DND-41 (cell line): ENCODE measurements at regions not wholly inside any gene's neighbourhood (a gene's known extent, or its start where the extent isn't known, plus 50 kb on each side); places are given as distances from the start of the nearest gene placed in this dataset.

Source experiments
- ATAC-seq: fragments of 200-7000 bp; cut with Tn5 transposase; 3 replicates; pipeline ENCODE4 v1.9.1; 2021; ENCODE audit warnings: low read depth; ENCODE audit not compliant: insufficient read depth
- DNase-seq: peaks from one replicate; pipeline ENCODE4 v3.0.0-alpha.2; 2020
- H2AFZ ChIP-seq: 2 replicates; pipeline ENCODE4 v1.6.0; 2012; ENCODE audit warnings: low read depth, low read length
- H3K27ac ChIP-seq: 2 replicates; pipeline ENCODE4 v1.5.1; 2012; ENCODE audit warnings: low read length, inconsistent platforms
- H3K27me3 ChIP-seq: fragments of 200-600 bp; sonication (generic); 2 replicates; pipeline ENCODE4 v1.6.0; 2012; ENCODE audit warnings: low read length, mild to moderate bottlenecking, inconsistent platforms; ENCODE audit not compliant: insufficient read depth, poor library complexity
- H3K36me3 ChIP-seq: 2 replicates; pipeline ENCODE4 v1.5.1; 2012; ENCODE audit warnings: low read length, inconsistent platforms; ENCODE audit not compliant: insufficient read depth
- H3K4me1 ChIP-seq: 2 replicates; pipeline ENCODE4 v1.5.1; 2012; ENCODE audit warnings: mild to moderate bottlenecking, low read length; ENCODE audit not compliant: insufficient read depth
- H3K4me2 ChIP-seq: 2 replicates; pipeline ENCODE4 v1.6.0; 2012; ENCODE audit warnings: mild to moderate bottlenecking, moderate library complexity, low read length, inconsistent platforms; ENCODE audit not compliant: insufficient read depth
- H3K4me3 ChIP-seq, 2 experiments: fragments of 200-600 bp in 1 of 2; shearing (Covaris generic) in 1 of 2; 2 replicates each; pipeline ENCODE4 v1.5.1; 2012 to 2016; ENCODE audit warnings: inconsistent platforms in 2 of 2, low read length in 2 of 2, mild to moderate bottlenecking in 2 of 2, low read depth in 1 of 2, moderate library complexity in 1 of 2
- H3K79me2 ChIP-seq: 2 replicates; pipeline ENCODE4 v1.6.0; 2012; ENCODE audit warnings: low read length, inconsistent platforms; ENCODE audit not compliant: insufficient read depth
- H3K9ac ChIP-seq: 2 replicates; pipeline ENCODE4 v1.6.0; 2012; ENCODE audit warnings: low read depth, mild to moderate bottlenecking, inconsistent platforms, low read length, moderate library complexity
- H3K9me3 ChIP-seq: 2 replicates; pipeline ENCODE4 v1.5.1; 2012; ENCODE audit warnings: low read length, moderate library complexity, mild to moderate bottlenecking, inconsistent platforms; ENCODE audit not compliant: insufficient read depth, severe bottlenecking
- H4K20me1 ChIP-seq: 2 replicates; pipeline ENCODE4 v1.6.0; 2012; ENCODE audit warnings: low read length; ENCODE audit not compliant: insufficient read depth
- EZH2 ChIP-seq: IDR thresholded peaks from 3 replicates; pipeline ENCODE4 v1.6.1; 2012; ENCODE audit warnings: borderline replicate concordance, low read depth, mild to moderate bottlenecking, moderate library complexity, low read length, inconsistent platforms; ENCODE audit not compliant: severe bottlenecking
- TF ChIP-seq, protein P1 (sequence below): IDR thresholded peaks from 2 replicates; pipeline ENCODE4 v1.5.1; 2012; ENCODE audit warnings: borderline replicate concordance, low read length, moderate library complexity, mild to moderate bottlenecking; ENCODE audit not compliant: poor library complexity, severe bottlenecking; ENCODE audit errors: extremely low read depth

DNA sequence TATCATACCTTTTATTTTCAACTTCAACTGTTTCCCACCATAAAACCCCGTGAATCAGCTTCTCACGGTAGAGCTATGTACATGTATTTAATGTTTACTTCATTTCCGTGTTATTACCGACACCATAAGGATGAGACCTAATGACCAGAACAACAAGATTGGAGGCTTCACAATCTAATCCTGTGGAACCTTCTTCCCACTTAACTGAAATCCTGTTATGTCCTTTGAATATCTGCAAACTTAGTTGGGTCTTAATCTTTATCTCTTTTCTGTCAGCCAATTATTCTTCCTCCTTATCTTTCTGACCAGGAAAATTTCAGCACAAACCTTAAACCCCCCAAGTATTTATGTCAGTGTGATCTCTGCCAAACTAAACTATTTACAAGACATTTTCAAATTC is 214.4 kb downstream of the TMX3 start:
- Histone ChIP-seq H3K79me2 (no peaks in the 10 kb centered on the region), H4K20me1 (no peaks in the 10 kb centered on the region), H3K9ac (no peak overlapping the region), H3K9me3 (no peaks in the 10 kb centered on the region), H2AFZ (no peak overlapping the region), H3K4me1 (no peaks in the 10 kb centered on the region), H3K4me3 (no peak overlapping the region), H3K4me2 (no peak overlapping the region), H3K27ac (no peak overlapping the region), H3K36me3 (no peaks in the 10 kb centered on the region), H3K27me3 (no peaks in the 10 kb centered on the region)
- TF ChIP-seq, protein P1, sequence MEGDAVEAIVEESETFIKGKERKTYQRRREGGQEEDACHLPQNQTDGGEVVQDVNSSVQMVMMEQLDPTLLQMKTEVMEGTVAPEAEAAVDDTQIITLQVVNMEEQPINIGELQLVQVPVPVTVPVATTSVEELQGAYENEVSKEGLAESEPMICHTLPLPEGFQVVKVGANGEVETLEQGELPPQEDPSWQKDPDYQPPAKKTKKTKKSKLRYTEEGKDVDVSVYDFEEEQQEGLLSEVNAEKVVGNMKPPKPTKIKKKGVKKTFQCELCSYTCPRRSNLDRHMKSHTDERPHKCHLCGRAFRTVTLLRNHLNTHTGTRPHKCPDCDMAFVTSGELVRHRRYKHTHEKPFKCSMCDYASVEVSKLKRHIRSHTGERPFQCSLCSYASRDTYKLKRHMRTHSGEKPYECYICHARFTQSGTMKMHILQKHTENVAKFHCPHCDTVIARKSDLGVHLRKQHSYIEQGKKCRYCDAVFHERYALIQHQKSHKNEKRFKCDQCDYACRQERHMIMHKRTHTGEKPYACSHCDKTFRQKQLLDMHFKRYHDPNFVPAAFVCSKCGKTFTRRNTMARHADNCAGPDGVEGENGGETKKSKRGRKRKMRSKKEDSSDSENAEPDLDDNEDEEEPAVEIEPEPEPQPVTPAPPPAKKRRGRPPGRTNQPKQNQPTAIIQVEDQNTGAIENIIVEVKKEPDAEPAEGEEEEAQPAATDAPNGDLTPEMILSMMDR = no peak
- TF ChIP-seq EZH2 = no peak
- no peak for DNase-seq
- no peak for ATAC-seq

DNA sequence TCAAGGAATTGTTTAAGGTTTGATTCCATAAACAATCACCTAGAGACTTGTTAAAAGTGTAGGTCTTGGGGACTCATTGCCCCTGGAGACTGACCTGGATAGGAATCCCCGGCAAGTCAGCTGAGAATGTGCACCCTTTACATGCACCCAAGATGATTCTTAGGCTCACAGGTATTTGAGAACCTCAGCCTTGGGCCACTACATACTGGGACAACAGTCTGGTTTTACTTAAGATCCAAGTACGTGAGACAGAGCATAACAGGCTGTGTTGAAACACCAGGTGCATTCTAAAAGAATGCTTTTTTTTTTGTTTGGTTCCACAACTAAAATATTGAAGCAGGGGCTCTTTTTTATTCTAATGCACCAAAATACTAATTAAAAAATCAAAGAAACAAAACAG is 215.8 kb downstream of the TMX3 start:
- Histone ChIP-seq H3K4me1 (no peaks in the 10 kb centered on the region), H3K27ac (no peak overlapping the region), H3K9me3 (no peaks in the 10 kb centered on the region), H3K27me3 (no peaks in the 10 kb centered on the region), H3K36me3 (no peaks in the 10 kb centered on the region), H3K79me2 (no peaks in the 10 kb centered on the region), H3K4me2 (no peak overlapping the region), H3K4me3 (no peak overlapping the region), H4K20me1 (no peaks in the 10 kb centered on the region), H2AFZ (no peak overlapping the region), H3K9ac (no peak overlapping the region)
- no peak for TF ChIP-seq EZH2
- TF ChIP-seq, protein P1 = no peak
- DNase-seq (no peak), ATAC-seq (no peak)

DNA sequence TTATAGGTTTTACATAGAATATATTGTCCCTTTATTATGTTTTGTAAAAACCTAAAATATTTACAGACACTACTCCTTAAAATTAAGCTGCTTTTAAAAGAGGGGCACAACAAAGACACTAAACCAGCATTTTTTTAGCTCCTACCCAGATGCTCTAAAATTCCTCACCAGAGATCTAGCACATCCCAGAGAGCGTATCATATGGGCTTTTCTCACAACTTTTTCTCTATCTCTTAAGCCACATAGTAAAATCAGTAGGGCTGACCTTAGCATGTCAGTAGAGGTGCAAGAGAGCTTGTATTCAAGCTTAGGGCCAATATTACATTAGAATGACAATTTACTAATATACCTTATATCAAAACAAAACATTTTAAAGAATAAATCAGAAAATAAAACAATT is 216.3 kb downstream of the TMX3 start:
- Histone ChIP-seq H3K4me1 (no peaks in the 10 kb centered on the region), H4K20me1 (no peaks in the 10 kb centered on the region), H3K79me2 (no peaks in the 10 kb centered on the region), H3K4me3 (no peak overlapping the region), H3K27ac (no peak overlapping the region), H3K36me3 (no peaks in the 10 kb centered on the region), H3K9me3 (no peaks in the 10 kb centered on the region), H3K9ac (no peak overlapping the region), H3K4me2 (no peak overlapping the region), H3K27me3 (no peaks in the 10 kb centered on the region), H2AFZ (no peak overlapping the region)
- no peak for TF ChIP-seq EZH2
- TF ChIP-seq, protein P1 = no peak
- no peak for DNase-seq
- no peak for ATAC-seq

DNA sequence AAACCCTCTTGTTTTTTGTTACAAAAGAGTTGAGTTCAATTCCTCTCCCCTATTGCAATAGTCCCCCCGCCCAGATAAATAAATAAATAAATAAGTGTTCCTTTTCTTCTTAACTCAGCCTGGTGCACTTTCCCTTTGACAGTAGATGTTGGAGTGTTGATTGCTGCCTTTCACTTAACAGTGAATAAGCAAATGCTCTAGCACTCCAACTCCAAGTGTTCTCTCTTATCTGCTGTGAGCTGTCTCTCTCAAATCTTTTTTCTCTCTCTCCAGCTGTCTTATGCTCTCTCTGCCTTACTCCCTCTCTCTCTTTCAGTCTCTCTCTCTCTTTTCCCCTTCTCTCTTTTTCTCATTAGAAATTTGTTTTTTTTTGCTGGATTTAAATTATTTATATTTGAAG is 216.7 kb downstream of the TMX3 start:
- Histone ChIP-seq H3K27ac (no peak overlapping the region), H3K79me2 (no peaks in the 10 kb centered on the region), H2AFZ (no peak overlapping the region), H3K4me3 (no peak overlapping the region), H3K9ac (no peak overlapping the region), H3K9me3 (no peaks in the 10 kb centered on the region), H3K4me1 (no peaks in the 10 kb centered on the region), H4K20me1 (no peaks in the 10 kb centered on the region), H3K4me2 (no peak overlapping the region), H3K27me3 (no peaks in the 10 kb centered on the region), H3K36me3 (no peaks in the 10 kb centered on the region)
- no peak for DNase-seq
- no peak for TF ChIP-seq EZH2
- ATAC-seq = no peak
